Vagina (tissue), 2 donors: ENCODE measurements at regions not wholly inside any gene's neighbourhood (a gene's known extent, or its start where the extent isn't known, plus 50 kb on each side); places are given as distances from the start of the nearest gene placed in this dataset.

Experiments used
- DNase-seq, 2 donors: peaks; one replicate each; pipeline ENCODE4 v3.0.0-alpha.2; 2017; ENCODE audit errors: extremely low spot score in 2 of 2
- H3K27ac ChIP-seq: fragments of 200-600 bp; sonication (generic); one replicate; pipeline ENCODE4 v1.5.1; 2019
- H3K27me3 ChIP-seq: fragments of 200-600 bp; sonication (generic); one replicate; pipeline ENCODE4 v1.5.1; 2019
- H3K36me3 ChIP-seq, 2 donors: fragments of 200-600 bp; sonication (generic); one replicate each; pipeline ENCODE4 v1.5.1; 2017 to 2019
- H3K4me1 ChIP-seq: fragments of 200-600 bp; sonication (generic); one replicate; pipeline ENCODE4 v1.5.1; 2019
- H3K4me3 ChIP-seq, 2 donors: fragments of 200-600 bp; sonication (generic); 1 replicate in 1 of 2; 2 replicates in 1 of 2; pipeline ENCODE4 v1.5.1; 2016 to 2019
- H3K9me3 ChIP-seq: fragments of 200-600 bp; sonication (generic); one replicate; pipeline ENCODE4 v1.5.1; 2019
- POLR2A ChIP-seq, 2 donors: fragments of 450-650 bp; IDR thresholded peaks; one replicate each; pipeline ENCODE4 v1.6.1; 2017; ENCODE audit warnings: antibody characterized with exemption in 2 of 2, mild to moderate bottlenecking in 2 of 2, moderate library complexity in 2 of 2
- POLR2AphosphoS5 ChIP-seq, 2 donors: sonication (generic); formaldehyde crosslinking; IDR thresholded peaks; one replicate each; pipeline ENCODE4 v1.9.0; 2017; ENCODE audit warnings: antibody characterized with exemption in 2 of 2, mild to moderate bottlenecking in 2 of 2, low read depth in 1 of 2; ENCODE audit not compliant: insufficient read depth in 1 of 2
- intact Hi-C: fragments of 100-400 bp; cut with DNase I; formaldehyde crosslinking; loops from one replicate; pipeline ENCODE4 v1.15.1; 2023
- TF ChIP-seq, protein P1 (sequence below), 3 experiments: fragments of 450-650 bp in 2 of 3; fragments of 200-600 bp in 1 of 3; sonication (generic) in 1 of 3; IDR thresholded peaks; one replicate each; pipeline ENCODE4 v1.5.1; 2017 to 2019; ENCODE audit warnings: antibody characterized with exemption in 3 of 3, mild to moderate bottlenecking in 2 of 3, moderate library complexity in 2 of 3

DNA sequence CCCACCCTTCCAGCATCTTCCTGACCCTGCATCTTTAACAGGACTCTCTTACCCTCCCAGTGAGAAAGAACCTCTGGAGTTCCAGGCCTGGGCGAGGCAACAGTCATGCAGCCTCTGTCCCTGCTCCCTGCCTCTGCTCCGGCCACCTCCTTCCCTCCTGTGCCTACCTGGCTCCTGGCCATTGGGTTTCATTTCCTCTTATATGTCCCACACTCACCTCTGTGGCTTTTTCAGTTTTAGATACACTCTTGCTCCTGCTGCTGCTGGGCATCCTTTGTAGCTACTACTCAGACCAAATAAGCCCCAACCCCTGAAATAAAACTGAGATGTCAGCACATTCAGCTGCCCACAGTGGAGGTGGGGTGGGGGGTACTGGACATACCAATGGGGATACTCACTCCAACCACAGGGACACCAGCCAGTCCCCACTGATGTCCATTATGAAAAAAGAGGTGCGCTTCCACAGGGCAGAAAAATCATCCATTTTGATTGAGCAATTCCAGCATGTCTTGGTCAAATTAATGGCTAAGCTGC, 99.1 kb upstream of the NRXN3 start:
- TF ChIP-seq, protein P1, sequence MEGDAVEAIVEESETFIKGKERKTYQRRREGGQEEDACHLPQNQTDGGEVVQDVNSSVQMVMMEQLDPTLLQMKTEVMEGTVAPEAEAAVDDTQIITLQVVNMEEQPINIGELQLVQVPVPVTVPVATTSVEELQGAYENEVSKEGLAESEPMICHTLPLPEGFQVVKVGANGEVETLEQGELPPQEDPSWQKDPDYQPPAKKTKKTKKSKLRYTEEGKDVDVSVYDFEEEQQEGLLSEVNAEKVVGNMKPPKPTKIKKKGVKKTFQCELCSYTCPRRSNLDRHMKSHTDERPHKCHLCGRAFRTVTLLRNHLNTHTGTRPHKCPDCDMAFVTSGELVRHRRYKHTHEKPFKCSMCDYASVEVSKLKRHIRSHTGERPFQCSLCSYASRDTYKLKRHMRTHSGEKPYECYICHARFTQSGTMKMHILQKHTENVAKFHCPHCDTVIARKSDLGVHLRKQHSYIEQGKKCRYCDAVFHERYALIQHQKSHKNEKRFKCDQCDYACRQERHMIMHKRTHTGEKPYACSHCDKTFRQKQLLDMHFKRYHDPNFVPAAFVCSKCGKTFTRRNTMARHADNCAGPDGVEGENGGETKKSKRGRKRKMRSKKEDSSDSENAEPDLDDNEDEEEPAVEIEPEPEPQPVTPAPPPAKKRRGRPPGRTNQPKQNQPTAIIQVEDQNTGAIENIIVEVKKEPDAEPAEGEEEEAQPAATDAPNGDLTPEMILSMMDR (IDR thresholded peaks at IDR 0.05): no peak
- TF ChIP-seq POLR2A (IDR thresholded peaks at IDR 0.05) (no peak), POLR2AphosphoS5 (IDR thresholded peaks at IDR 0.05; ENCODE audit: insufficient read depth in 1 of 2, low read depth in 1 of 2) (no peak)
- intact Hi-C loops: no loop called here
- H3K4me3 ChIP-seq: no peak overlapping the region
- H3K27ac ChIP-seq: no peak overlapping the region
- no peaks in the 10 kb centered on the region for H3K4me1 ChIP-seq
- H3K27me3 ChIP-seq: no peaks in the 10 kb centered on the region
- DNase-seq: no peak
- no peaks in the 10 kb centered on the region for H3K36me3 ChIP-seq
- no peaks in the 10 kb centered on the region for H3K9me3 ChIP-seq

DNA sequence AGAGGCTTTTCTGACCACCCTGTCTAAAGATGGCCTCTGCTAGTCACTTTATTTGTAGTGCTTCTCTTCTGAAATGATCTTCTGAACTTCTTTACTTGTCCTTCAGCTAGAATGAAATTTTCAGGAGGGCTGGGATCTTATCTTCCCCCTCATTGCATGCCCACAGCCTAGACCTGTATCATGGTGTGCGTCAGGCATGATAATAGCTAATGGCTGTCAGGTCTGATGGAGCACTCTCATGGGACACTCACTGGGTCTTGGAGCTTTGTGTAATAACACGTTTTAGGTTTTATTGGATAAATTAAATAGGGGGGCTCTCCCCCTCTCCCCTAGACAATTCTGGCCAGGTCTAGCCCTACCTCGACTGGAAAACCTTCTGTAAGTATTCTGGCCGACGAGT, 97.1 kb upstream of the NRXN3 start:
- no peak overlapping the region for H3K4me3 ChIP-seq
- no peak for TF ChIP-seq POLR2A (IDR thresholded peaks at IDR 0.05)
- TF ChIP-seq, protein P1 (IDR thresholded peaks at IDR 0.05): no peak
- TF ChIP-seq POLR2AphosphoS5 (IDR thresholded peaks at IDR 0.05; ENCODE audit: insufficient read depth in 1 of 2, low read depth in 1 of 2): no peak
- H3K36me3 ChIP-seq: no peaks in the 10 kb centered on the region
- no peaks in the 10 kb centered on the region for H3K4me1 ChIP-seq
- intact Hi-C loops: no loop called here
- H3K9me3 ChIP-seq: no peaks in the 10 kb centered on the region
- no peak for DNase-seq
- no peak overlapping the region for H3K27ac ChIP-seq
- no peaks in the 10 kb centered on the region for H3K27me3 ChIP-seq

DNA sequence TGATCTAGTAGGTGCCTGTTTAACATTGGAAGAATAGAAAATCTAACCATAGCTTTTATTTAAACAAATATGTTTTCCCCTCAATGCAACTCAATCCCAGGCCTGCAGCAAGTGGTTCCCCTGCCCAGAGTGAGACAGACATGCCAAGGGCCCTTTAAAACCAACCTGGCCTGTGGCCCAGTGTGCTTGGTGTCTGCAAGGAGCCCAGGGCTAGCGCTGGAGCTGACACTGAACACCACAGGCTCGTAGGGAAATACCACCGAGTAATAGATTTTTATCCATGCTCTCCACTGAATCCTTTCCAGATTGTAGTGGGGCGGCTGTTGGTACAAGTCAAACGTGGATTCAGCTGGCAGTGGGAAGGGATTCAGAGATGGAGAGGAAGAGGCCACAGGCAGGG, 95.6 kb upstream of the NRXN3 start:
- intact Hi-C loops: no loop called here
- Histone ChIP-seq H3K9me3 (no peaks in the 10 kb centered on the region), H3K27ac (no peak overlapping the region), H3K27me3 (no peaks in the 10 kb centered on the region), H3K36me3 (no peaks in the 10 kb centered on the region), H3K4me3 (no peak overlapping the region), H3K4me1 (no peaks in the 10 kb centered on the region)
- TF ChIP-seq POLR2A (IDR thresholded peaks at IDR 0.05) (no peak), POLR2AphosphoS5 (IDR thresholded peaks at IDR 0.05; ENCODE audit: insufficient read depth in 1 of 2, low read depth in 1 of 2) (no peak)
- TF ChIP-seq, protein P1 (IDR thresholded peaks at IDR 0.05): no peak
- no peak for DNase-seq

DNA sequence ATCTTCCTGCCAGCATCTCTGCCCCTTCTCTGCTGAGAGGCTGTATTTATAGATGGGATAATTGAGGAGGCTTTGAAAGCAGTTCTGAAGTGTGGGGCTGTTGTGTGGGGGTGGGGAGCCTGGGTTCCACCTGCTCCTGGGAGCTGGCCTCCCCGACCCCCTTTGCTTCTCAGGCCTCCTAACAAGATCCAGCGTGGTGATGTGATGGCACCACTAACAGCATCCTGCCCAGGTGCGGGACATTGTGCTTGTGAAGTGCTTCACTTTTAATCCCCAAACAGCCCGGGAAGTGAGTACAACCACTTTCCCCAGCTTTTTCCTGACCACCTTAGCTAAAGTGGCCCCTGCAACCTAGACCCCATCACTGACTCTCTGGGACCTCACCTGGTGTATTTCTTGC, 95.1 kb upstream of the NRXN3 start:
- DNase-seq: no peak
- no peak overlapping the region for H3K27ac ChIP-seq
- intact Hi-C loops: no loop called here
- no peaks in the 10 kb centered on the region for H3K27me3 ChIP-seq
- H3K4me1 ChIP-seq: no peaks in the 10 kb centered on the region
- no peak overlapping the region for H3K4me3 ChIP-seq
- H3K36me3 ChIP-seq: no peaks in the 10 kb centered on the region
- H3K9me3 ChIP-seq: no peaks in the 10 kb centered on the region
- TF ChIP-seq POLR2A (IDR thresholded peaks at IDR 0.05) (no peak), POLR2AphosphoS5 (IDR thresholded peaks at IDR 0.05; ENCODE audit: insufficient read depth in 1 of 2, low read depth in 1 of 2) (no peak)

DNA sequence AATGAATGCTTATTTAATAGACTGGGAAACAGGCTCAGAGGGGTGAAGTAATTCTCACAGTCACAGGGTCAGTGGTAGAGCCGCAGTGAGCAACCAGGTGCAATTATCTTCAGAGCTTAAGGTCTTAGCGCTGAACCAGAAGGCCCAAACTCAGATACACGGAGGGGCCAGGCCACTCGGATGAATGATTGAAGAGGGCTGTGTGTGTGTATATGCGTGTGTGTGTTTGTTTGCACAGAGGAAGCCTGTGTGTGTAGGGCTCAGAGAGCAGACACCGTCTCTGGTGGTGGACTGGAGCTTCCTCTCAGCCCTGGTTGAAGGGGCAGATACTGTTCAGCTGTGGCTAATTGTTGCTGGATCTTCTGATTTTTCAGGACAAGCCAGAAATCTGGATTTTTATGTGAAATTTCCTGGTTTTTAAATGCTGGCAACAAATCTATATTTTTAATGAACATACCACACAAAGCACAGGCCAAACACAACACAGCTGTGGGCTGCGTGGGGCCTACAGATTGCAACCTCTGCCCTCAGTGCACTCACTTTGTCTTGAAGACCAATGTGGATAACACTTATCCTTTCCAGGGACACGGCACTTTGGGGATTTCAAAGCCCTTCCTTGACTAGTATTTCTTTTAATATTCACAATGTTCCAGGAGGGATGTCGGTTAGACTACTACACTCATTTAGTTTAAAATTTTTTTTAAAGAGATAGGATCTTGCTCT, 94.5 kb upstream of the NRXN3 start:
- no peak for DNase-seq
- Histone ChIP-seq H3K4me3 (no peak overlapping the region), H3K36me3 (no peaks in the 10 kb centered on the region), H3K27me3 (no peaks in the 10 kb centered on the region), H3K4me1 (no peaks in the 10 kb centered on the region), H3K9me3 (no peaks in the 10 kb centered on the region), H3K27ac (no peak overlapping the region)
- intact Hi-C loops: no loop called here
- no peak for TF ChIP-seq POLR2AphosphoS5 (IDR thresholded peaks at IDR 0.05; ENCODE audit: insufficient read depth in 1 of 2, low read depth in 1 of 2)
- TF ChIP-seq, protein P1 (IDR thresholded peaks at IDR 0.05): no peak
- TF ChIP-seq POLR2A (IDR thresholded peaks at IDR 0.05): no peak
